ENCODE measurements at regions not wholly inside any gene's neighbourhood (a gene's known extent, or its start where the extent isn't known, plus 50 kb on each side); places are given as distances from the start of the nearest gene placed in this dataset.

DNA sequence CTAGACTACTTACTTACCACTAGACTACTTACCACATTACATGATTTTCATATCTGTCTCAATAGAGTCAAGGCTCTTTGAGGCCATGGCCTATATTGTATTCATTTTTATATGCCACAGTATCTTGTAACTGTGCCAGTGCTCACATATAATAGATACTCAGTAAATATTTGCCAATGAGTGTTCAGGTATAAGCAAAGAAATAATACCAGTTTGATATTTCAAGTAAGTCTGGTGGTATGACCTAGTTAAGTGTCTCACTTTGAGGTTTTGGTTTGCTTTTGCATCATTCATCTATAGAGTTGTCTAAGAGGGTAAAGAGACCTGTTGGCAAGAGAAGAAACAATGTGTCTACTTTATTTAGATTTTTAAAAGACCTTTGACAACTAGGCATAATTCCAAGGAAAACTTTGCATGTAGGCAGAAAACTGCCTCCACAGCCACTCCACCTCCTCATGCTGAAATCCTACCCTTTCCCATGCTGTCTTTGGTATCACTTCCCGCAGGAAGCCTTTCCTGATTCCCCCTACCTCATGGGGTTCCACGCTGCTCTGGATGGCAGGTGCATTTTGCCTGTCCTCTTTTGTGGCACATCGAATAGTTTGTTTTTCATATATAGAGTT is 91.3 kb upstream of the KLHL13 start:
- no peak overlapping the region for H4K91ac ChIP-seq (replicated peaks; ENCODE audit: insufficient read length, low read length)
- H3K4me2 ChIP-seq (ENCODE audit: insufficient read depth in 1 of 2, low read depth in 2 of 2, low read length in 2 of 2) = no peak overlapping the region
- ChIA-PET CTCF (ENCODE audit: partially characterized antibody) (no interaction called here), POLR2A (ENCODE audit: partially characterized antibody) (no interaction called here)
- no peak for DNase-seq (ENCODE audit: low read depth in 1 of 2, low spot score in 2 of 2)
- H2BK15ac ChIP-seq (ENCODE audit: low read length) = no peak overlapping the region
- H4K20me1 ChIP-seq (replicated peaks in 1 of 2; ENCODE audit: control insufficient read depth in 1 of 2, insufficient read depth in 2 of 2, low read length in 2 of 2) = no peaks in the 10 kb centered on the region
- no peak overlapping the region for H3K14ac ChIP-seq (ENCODE audit: insufficient read length)
- no peak overlapping the region for H4K8ac ChIP-seq (ENCODE audit: extremely low read depth, insufficient read depth, low read length)
- H3K27ac ChIP-seq (ENCODE audit: low read depth, low read length) = no peak overlapping the region
- no peak overlapping the region for H3K4ac ChIP-seq (replicated peaks; ENCODE audit: insufficient read length, low read depth, low read length)
- H3K79me2 ChIP-seq (ENCODE audit: control insufficient read depth in 1 of 2, insufficient read depth in 2 of 2, low read length in 2 of 2) = no peaks in the 10 kb centered on the region
- H3K23me2 ChIP-seq (ENCODE audit: low read depth, low read length) = no peaks in the 10 kb centered on the region
- FAIRE-seq = no peak
- H2BK12ac ChIP-seq (ENCODE audit: low read depth, low read length) = no peak overlapping the region
- H3K23ac ChIP-seq (ENCODE audit: insufficient read length) = no peak overlapping the region
- no peak overlapping the region for H3K56ac ChIP-seq (replicated peaks; ENCODE audit: insufficient read length, low read depth, low read length)
- H3K9me3 ChIP-seq (ENCODE audit: insufficient read depth in 2 of 2, low read depth in 1 of 2, low read length in 1 of 2) = no peaks in the 10 kb centered on the region
- no peak overlapping the region for H2BK20ac ChIP-seq (ENCODE audit: low read length)
- no peaks in the 10 kb centered on the region for H3K27me3 ChIP-seq (replicated peaks in 1 of 4; ENCODE audit: control insufficient read depth in 3 of 4, extremely low read depth in 1 of 4, insufficient read depth in 3 of 4, low read length in 3 of 4)
- no peak overlapping the region for H3K4me3 ChIP-seq (ENCODE audit: extremely low read depth in 1 of 4, insufficient read depth in 2 of 4, low read depth in 3 of 4, low read length in 4 of 4)
- no peak overlapping the region for H4K5ac ChIP-seq (ENCODE audit: insufficient read length, low read depth, low read length)
- 92% methylated on average over 3 of the region's 3 CpGs; no CpG with 5 or more reads in 1 of the 2 experiments for WGBS, 2 experiments (ENCODE audit: extremely low coverage in 1 of 2, insufficient coverage in 1 of 2, insufficient read length in 1 of 2, insufficient replicate concordance in 2 of 2, low coverage in 1 of 2, low lambda C conversion rate in 2 of 2, missing lambda C conversion rate in 1 of 2)
- H2AK5ac ChIP-seq (ENCODE audit: low read depth, low read length) = no peak overlapping the region
- H3K18ac ChIP-seq (ENCODE audit: extremely low read depth, low read length) = no peak overlapping the region
- no peak overlapping the region for H2BK5ac ChIP-seq (ENCODE audit: low read depth, low read length)
- no peaks in the 10 kb centered on the region for H3K36me3 ChIP-seq (ENCODE audit: control insufficient read depth in 2 of 4, insufficient read depth in 4 of 4, low read length in 3 of 4)
- no peak overlapping the region for H2AFZ ChIP-seq (ENCODE audit: low read length)
- H3K79me1 ChIP-seq (ENCODE audit: low read depth, low read length) = no peaks in the 10 kb centered on the region
- no peak overlapping the region for H2BK120ac ChIP-seq (replicated peaks; ENCODE audit: low read depth, low read length)
- H3K4me1 ChIP-seq (replicated peaks in 1 of 4; ENCODE audit: control insufficient read depth in 3 of 4, insufficient read depth in 4 of 4, low read length in 3 of 4) = no peaks in the 10 kb centered on the region
- no peak overlapping the region for H3K9ac ChIP-seq (replicated peaks in 1 of 4; ENCODE audit: extremely low read depth in 1 of 4, low read depth in 3 of 4, low read length in 3 of 4)
- TF ChIP-seq PHF8 (conservative IDR thresholded peaks at IDR 0.05; ENCODE audit: low read depth, low read length) (no peak), SUZ12 (IDR thresholded peaks at IDR 0.05; ENCODE audit: low read length) (no peak), SAP30 (IDR thresholded peaks at IDR 0.05; ENCODE audit: insufficient read depth, insufficient replicate concordance, low read length) (no peak), SRF (IDR thresholded peaks at IDR 0.05; ENCODE audit: low read depth, low read length) (no peak), SIN3A (conservative IDR thresholded peaks at IDR 0.05 in 1 of 2, IDR thresholded peaks at IDR 0.05 in 1 of 2; ENCODE audit: low read depth in 1 of 2, low read length in 2 of 2) (no peak), TBP (IDR thresholded peaks at IDR 0.05; ENCODE audit: low read depth, low read length) (no peak), ASH2L (IDR thresholded peaks at IDR 0.05; ENCODE audit: low read length) (no peak), BCL11A (IDR thresholded peaks at IDR 0.05; ENCODE audit: low read depth in 2 of 2, low read length in 2 of 2) (no peak), BRCA1 (IDR thresholded peaks at IDR 0.05; ENCODE audit: low read depth, low read length) (no peak), JUN (IDR thresholded peaks at IDR 0.05; ENCODE audit: low read depth, low read length) (no peak), RFX5 (IDR thresholded peaks at IDR 0.05; ENCODE audit: borderline replicate concordance, low read depth, low read length) (no peak)
- TF ChIP-seq, protein P1, sequence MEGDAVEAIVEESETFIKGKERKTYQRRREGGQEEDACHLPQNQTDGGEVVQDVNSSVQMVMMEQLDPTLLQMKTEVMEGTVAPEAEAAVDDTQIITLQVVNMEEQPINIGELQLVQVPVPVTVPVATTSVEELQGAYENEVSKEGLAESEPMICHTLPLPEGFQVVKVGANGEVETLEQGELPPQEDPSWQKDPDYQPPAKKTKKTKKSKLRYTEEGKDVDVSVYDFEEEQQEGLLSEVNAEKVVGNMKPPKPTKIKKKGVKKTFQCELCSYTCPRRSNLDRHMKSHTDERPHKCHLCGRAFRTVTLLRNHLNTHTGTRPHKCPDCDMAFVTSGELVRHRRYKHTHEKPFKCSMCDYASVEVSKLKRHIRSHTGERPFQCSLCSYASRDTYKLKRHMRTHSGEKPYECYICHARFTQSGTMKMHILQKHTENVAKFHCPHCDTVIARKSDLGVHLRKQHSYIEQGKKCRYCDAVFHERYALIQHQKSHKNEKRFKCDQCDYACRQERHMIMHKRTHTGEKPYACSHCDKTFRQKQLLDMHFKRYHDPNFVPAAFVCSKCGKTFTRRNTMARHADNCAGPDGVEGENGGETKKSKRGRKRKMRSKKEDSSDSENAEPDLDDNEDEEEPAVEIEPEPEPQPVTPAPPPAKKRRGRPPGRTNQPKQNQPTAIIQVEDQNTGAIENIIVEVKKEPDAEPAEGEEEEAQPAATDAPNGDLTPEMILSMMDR (IDR thresholded peaks at IDR 0.05; ENCODE audit: control extremely low read depth in 1 of 3, insufficient read depth in 1 of 3, low read depth in 1 of 3, low read length in 3 of 3) = no peak

All from H1 (cell line).